Activated CD4-positive, CD25-positive, alpha-beta regulatory T cell treated with anti-CD3 and anti-CD28 coated beads, Interleukin-2, amount 50 U/mL, for 24 hours (primary cell): ENCODE measurements at regions not wholly inside any gene's neighbourhood (a gene's known extent, or its start where the extent isn't known, plus 50 kb on each side); places are given as distances from the start of the nearest gene placed in this dataset.

ENCODE experiments used
- ATAC-seq, 2 donors: fragments of 150-1000 bp; cut with Tn5 transposase; one replicate each; pipeline ENCODE4 v1.10.0; 2021; ENCODE audit warnings: mild to moderate bottlenecking in 1 of 2, moderate library complexity in 1 of 2

GRCh38 chr21:35792569-35793305 is 267.6 kb downstream of the SETD4 start:
- ATAC-seq: no peak

- no peak for ATAC-seq
These were observed 268.6 kb downstream of the SETD4 start for GRCh38 chr21:35791541-35792325.

- ATAC-seq: no peak
These were observed 276.6 kb downstream of the SETD4 start for GRCh38 chr21:35783721-35784120.

GRCh38 chr21:35782667-35783066 is 277.7 kb downstream of the SETD4 start:
- no peak for ATAC-seq

- ATAC-seq: no peak
These were observed 279.3 kb downstream of the SETD4 start for GRCh38 chr21:35780983-35781382.

- ATAC-seq: no peak
These were observed 280.4 kb downstream of the SETD4 start for GRCh38 chr21:35779690-35780570.

GRCh38 chr21:35779167-35779566 is 281.2 kb downstream of the SETD4 start:
- no peak for ATAC-seq

- no peak for ATAC-seq
These were observed 283.2 kb downstream of the SETD4 start for GRCh38 chr21:35777081-35777480.

- ATAC-seq: no peak
These were observed 284.4 kb downstream of the SETD4 start for GRCh38 chr21:35775778-35776544.

- no peak for ATAC-seq
These were observed 290.0 kb downstream of the SETD4 start for GRCh38 chr21:35770101-35770945.

GRCh38 chr21:35768187-35768586 is 292.1 kb downstream of the SETD4 start:
- no peak for ATAC-seq

GRCh38 chr21:35764586-35764985 is 295.7 kb downstream of the SETD4 start:
- ATAC-seq: no peak

GRCh38 chr21:35764077-35764476 is 296.2 kb downstream of the SETD4 start:
- no peak for ATAC-seq

GRCh38 chr21:35754583-35754982 is 305.7 kb downstream of the SETD4 start:
- ATAC-seq: no peak

GRCh38 chr21:35753308-35753707 is 307.0 kb downstream of the SETD4 start:
- no peak for ATAC-seq

- no peak for ATAC-seq
These were observed 309.2 kb downstream of the SETD4 start for GRCh38 chr21:35751171-35751570.

GRCh38 chr21:35749904-35750303 is 310.4 kb downstream of the SETD4 start:
- ATAC-seq: no peak

- peak in 1 of 2 donors; percentile 10 for ATAC-seq
These were observed 311.5 kb downstream of the SETD4 start for GRCh38 chr21:35748678-35749314.

- no peak for ATAC-seq
These were observed 316.8 kb downstream of the SETD4 start for GRCh38 chr21:35743571-35743970.

GRCh38 chr21:35738347-35738961 is 321.9 kb downstream of the SETD4 start:
- no peak for ATAC-seq
